Fibroblast of the aortic adventitia (primary cell): ENCODE measurements at regions not wholly inside any gene's neighbourhood (a gene's known extent, or its start where the extent isn't known, plus 50 kb on each side); places are given as distances from the start of the nearest gene placed in this dataset.

Experiments
- DNase-seq: peaks from one replicate; pipeline ENCODE4 v3.0.0-alpha.2; 2010; ENCODE audit warnings: low read depth
- H3K4me3 ChIP-seq: 2 replicates; pipeline ENCODE4 v1.5.1; 2011; ENCODE audit warnings: low read depth, mild to moderate bottlenecking, control low read depth, low read length, moderate library complexity
- CTCF ChIP-seq: IDR thresholded peaks from 2 replicates; pipeline ENCODE4 v1.5.1; 2011; ENCODE audit warnings: mild to moderate bottlenecking, low read length, control low read depth, inconsistent platforms; ENCODE audit not compliant: insufficient read depth

GRCh38 chr1:229129301-229130027 is 141.4 kb upstream of the RAB4A start:
- no peak for TF ChIP-seq CTCF
- no peak overlapping the region for H3K4me3 ChIP-seq
- DNase-seq, result no peak

- no peak for TF ChIP-seq CTCF
- H3K4me3 ChIP-seq, result no peak overlapping the region
- no peak for DNase-seq
Observed at GRCh38 chr1:229130028-229130668, 140.8 kb upstream of the RAB4A start.

GRCh38 chr1:229131243-229132105 is 139.4 kb upstream of the RAB4A start:
- no peak for DNase-seq
- no peak for TF ChIP-seq CTCF
- no peak overlapping the region for H3K4me3 ChIP-seq

DNA sequence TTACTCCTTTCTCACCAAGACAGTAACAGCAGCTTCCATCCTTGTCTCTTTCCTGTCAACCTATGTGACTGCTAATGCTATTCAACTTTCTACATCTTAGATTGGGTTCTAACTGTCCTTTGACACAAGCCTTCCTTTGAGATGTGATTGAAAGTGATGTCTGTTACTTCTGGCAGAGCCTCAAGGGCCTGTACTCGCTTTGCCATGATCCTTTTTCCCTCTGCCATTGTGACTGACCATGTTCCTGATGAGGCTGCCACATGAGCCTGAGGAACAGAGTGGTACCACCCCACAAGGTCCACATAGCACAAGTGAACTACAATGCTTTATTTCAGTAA is 138.8 kb upstream of the RAB4A start:
- no peak for DNase-seq
- no peak for TF ChIP-seq CTCF
- no peak overlapping the region for H3K4me3 ChIP-seq

- DNase-seq, result no peak
- no peak overlapping the region for H3K4me3 ChIP-seq
- no peak for TF ChIP-seq CTCF
Observed at GRCh38 chr1:229132706-229133105, 138.2 kb upstream of the RAB4A start.

- no peak overlapping the region for H3K4me3 ChIP-seq
- DNase-seq, result no peak
- TF ChIP-seq CTCF, result no peak
Observed at GRCh38 chr1:229133151-229133550, 137.8 kb upstream of the RAB4A start.
